ENCODE measurements at regions not wholly inside any gene's neighbourhood (a gene's known extent, or its start where the extent isn't known, plus 50 kb on each side); places are given as distances from the start of the nearest gene placed in this dataset.

- no peak for TF ChIP-seq TCF12 (IDR thresholded peaks at IDR 0.05; ENCODE audit: low read depth)
- TF ChIP-seq FOXM1 (IDR thresholded peaks at IDR 0.05; ENCODE audit: borderline replicate concordance, low read depth) = no peak
- no peak for TF ChIP-seq CEBPB (IDR thresholded peaks at IDR 0.05)
- TF ChIP-seq YY1 (IDR thresholded peaks at IDR 0.05; ENCODE audit: low read depth) = no peak
- no peak for TF ChIP-seq ZBTB7A (IDR thresholded peaks at IDR 0.05; ENCODE audit: low read depth)
- TF ChIP-seq TAF1 (IDR thresholded peaks at IDR 0.05; ENCODE audit: low read depth) = no peak
- TF ChIP-seq CREB1 (IDR thresholded peaks at IDR 0.05; ENCODE audit: low read depth) = no peak
- no peak for TF ChIP-seq EGR1 (IDR thresholded peaks at IDR 0.05)
- TF ChIP-seq REST (IDR thresholded peaks at IDR 0.05; ENCODE audit: low read depth) = no peak
- TF ChIP-seq RAD21 (IDR thresholded peaks at IDR 0.05; ENCODE audit: low read depth) = no peak
- TF ChIP-seq, protein P1, sequence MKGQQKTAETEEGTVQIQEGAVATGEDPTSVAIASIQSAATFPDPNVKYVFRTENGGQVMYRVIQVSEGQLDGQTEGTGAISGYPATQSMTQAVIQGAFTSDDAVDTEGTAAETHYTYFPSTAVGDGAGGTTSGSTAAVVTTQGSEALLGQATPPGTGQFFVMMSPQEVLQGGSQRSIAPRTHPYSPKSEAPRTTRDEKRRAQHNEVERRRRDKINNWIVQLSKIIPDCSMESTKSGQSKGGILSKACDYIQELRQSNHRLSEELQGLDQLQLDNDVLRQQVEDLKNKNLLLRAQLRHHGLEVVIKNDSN (IDR thresholded peaks at IDR 0.05) = no peak
- TF ChIP-seq MAX (IDR thresholded peaks at IDR 0.05) = no peak
- no peak for TF ChIP-seq TEAD4 (IDR thresholded peaks at IDR 0.05)
- TF ChIP-seq NFIC (IDR thresholded peaks at IDR 0.05) = no peak
- no peak for TF ChIP-seq EP300 (IDR thresholded peaks at IDR 0.05; ENCODE audit: borderline replicate concordance)
Observed at GRCh38 chr9:115786321-115786720, 367.3 kb upstream of the PAPPA start.

DNA sequence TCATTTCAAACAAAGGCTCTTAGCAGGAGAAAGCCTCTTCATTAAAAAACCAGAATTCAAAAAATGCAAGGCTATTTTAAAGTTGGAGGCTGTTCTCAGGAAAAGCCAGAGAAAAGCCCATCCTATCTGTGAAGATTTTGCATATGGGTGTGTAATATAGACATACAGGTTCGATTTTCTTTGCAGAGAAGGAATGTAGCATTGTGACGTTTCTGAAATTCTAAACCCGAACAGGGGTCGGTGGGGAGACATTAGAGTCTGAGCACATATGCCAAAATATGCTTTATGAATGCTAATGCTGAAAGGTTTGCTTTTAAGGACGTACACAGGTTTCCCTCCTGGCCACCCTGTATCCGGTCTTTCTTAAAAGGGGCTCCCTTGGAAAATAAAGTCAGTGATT, 363.1 kb upstream of the PAPPA start:
- no peak for TF ChIP-seq EGR1 (IDR thresholded peaks at IDR 0.05)
- no peak for TF ChIP-seq FOXM1 (IDR thresholded peaks at IDR 0.05; ENCODE audit: borderline replicate concordance, low read depth)
- no peak for TF ChIP-seq CREB1 (IDR thresholded peaks at IDR 0.05; ENCODE audit: low read depth)
- TF ChIP-seq TCF12 (IDR thresholded peaks at IDR 0.05; ENCODE audit: low read depth) = no peak
- no peak for TF ChIP-seq NFIC (IDR thresholded peaks at IDR 0.05)
- no peak for TF ChIP-seq EP300 (IDR thresholded peaks at IDR 0.05; ENCODE audit: borderline replicate concordance)
- TF ChIP-seq REST (IDR thresholded peaks at IDR 0.05; ENCODE audit: low read depth) = no peak
- no peak for TF ChIP-seq CEBPB (IDR thresholded peaks at IDR 0.05)
- TF ChIP-seq, protein P1 (IDR thresholded peaks at IDR 0.05) = no peak
- TF ChIP-seq ZBTB7A (IDR thresholded peaks at IDR 0.05; ENCODE audit: low read depth) = no peak
- no peak for TF ChIP-seq TEAD4 (IDR thresholded peaks at IDR 0.05)
- TF ChIP-seq MAX (IDR thresholded peaks at IDR 0.05) = no peak
- no peak for TF ChIP-seq RAD21 (IDR thresholded peaks at IDR 0.05; ENCODE audit: low read depth)
- TF ChIP-seq YY1 (IDR thresholded peaks at IDR 0.05; ENCODE audit: low read depth) = no peak
- TF ChIP-seq TAF1 (IDR thresholded peaks at IDR 0.05; ENCODE audit: low read depth) = no peak

GRCh38 chr9:115794921-115795475, 358.6 kb upstream of the PAPPA start:
- TF ChIP-seq NFIC (IDR thresholded peaks at IDR 0.05) (no peak), FOXM1 (IDR thresholded peaks at IDR 0.05; ENCODE audit: borderline replicate concordance, low read depth) (no peak), YY1 (IDR thresholded peaks at IDR 0.05; ENCODE audit: low read depth) (no peak), TAF1 (IDR thresholded peaks at IDR 0.05; ENCODE audit: low read depth) (no peak), CREB1 (IDR thresholded peaks at IDR 0.05; ENCODE audit: low read depth) (no peak), CEBPB (IDR thresholded peaks at IDR 0.05) (no peak), EP300 (IDR thresholded peaks at IDR 0.05; ENCODE audit: borderline replicate concordance) (no peak), ZBTB7A (IDR thresholded peaks at IDR 0.05; ENCODE audit: low read depth) (no peak), REST (IDR thresholded peaks at IDR 0.05; ENCODE audit: low read depth) (no peak), TCF12 (IDR thresholded peaks at IDR 0.05; ENCODE audit: low read depth) (no peak), MAX (IDR thresholded peaks at IDR 0.05) (no peak), EGR1 (IDR thresholded peaks at IDR 0.05) (no peak), RAD21 (IDR thresholded peaks at IDR 0.05; ENCODE audit: low read depth) (no peak), TEAD4 (IDR thresholded peaks at IDR 0.05) (no peak)
- TF ChIP-seq, protein P1 (IDR thresholded peaks at IDR 0.05) = no peak
